Vagina (tissue), 2 donors: ENCODE measurements at regions not wholly inside any gene's neighbourhood (a gene's known extent, or its start where the extent isn't known, plus 50 kb on each side); places are given as distances from the start of the nearest gene placed in this dataset.

ENCODE experiments used
- CTCF ChIP-seq, 3 experiments: fragments of 450-650 bp in 2 of 3; fragments of 200-600 bp in 1 of 3; sonication (generic) in 1 of 3; IDR thresholded peaks; one replicate each; pipeline ENCODE4 v1.5.1; 2017 to 2019; ENCODE audit warnings: antibody characterized with exemption in 3 of 3, mild to moderate bottlenecking in 2 of 3, moderate library complexity in 2 of 3
- POLR2AphosphoS5 ChIP-seq, 2 donors: sonication (generic); formaldehyde crosslinking; IDR thresholded peaks; one replicate each; pipeline ENCODE4 v1.9.0; 2017; ENCODE audit warnings: antibody characterized with exemption in 2 of 2, mild to moderate bottlenecking in 2 of 2, low read depth in 1 of 2; ENCODE audit not compliant: insufficient read depth in 1 of 2

DNA sequence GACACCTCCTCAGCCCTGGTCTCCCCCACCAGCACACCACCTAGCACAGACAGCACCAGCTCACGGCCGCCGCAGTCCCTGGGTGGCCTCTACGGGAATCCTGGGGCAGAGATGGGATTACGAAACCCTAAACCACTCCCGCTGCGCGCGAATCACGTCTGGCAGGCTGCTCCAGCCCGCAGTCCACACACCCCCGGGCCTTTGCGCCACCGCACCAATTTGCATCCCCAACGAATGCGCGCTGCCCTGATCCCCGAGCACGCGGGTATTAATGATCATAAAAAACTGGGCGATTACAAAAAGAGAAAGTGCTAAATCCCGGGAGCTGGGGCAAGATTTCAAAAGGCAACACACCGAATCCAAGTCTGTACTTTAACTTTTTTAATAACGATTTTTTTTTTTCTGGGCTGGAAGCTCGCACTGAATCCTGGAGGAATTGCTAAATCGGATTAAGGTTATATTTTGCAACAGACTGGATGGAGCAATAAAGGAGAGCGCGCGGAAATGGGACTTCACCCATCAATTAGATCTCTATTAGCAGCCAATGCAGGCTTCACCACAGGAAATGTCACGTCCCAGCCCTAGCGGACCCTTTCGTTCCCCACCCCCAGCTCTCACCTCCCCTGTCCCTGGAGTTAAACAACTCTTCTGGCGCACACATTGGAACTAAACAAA, 69.8 kb upstream of the TMEM33 start:
- TF ChIP-seq CTCF (IDR thresholded peaks at IDR 0.05) = no peak
- TF ChIP-seq POLR2AphosphoS5 (IDR thresholded peaks at IDR 0.05; ENCODE audit: insufficient read depth in 1 of 2, low read depth in 1 of 2) = no peak
